Testis (tissue), 2 donors: ENCODE measurements at regions not wholly inside any gene's neighbourhood (a gene's known extent, or its start where the extent isn't known, plus 50 kb on each side); places are given as distances from the start of the nearest gene placed in this dataset.

Experiments
- CTCF ChIP-seq, 3 experiments: fragments of 450-650 bp in 2 of 3; fragments of 200-600 bp in 1 of 3; sonication (generic) in 1 of 3; IDR thresholded peaks; one replicate each; pipeline ENCODE4 v1.5.1; 2016 to 2019; ENCODE audit warnings: antibody characterized with exemption in 3 of 3, mild to moderate bottlenecking in 2 of 3, moderate library complexity in 1 of 3
- POLR2A ChIP-seq: fragments of 450-650 bp; IDR thresholded peaks from one replicate; pipeline ENCODE4 v1.6.1; 2017; ENCODE audit warnings: antibody characterized with exemption, mild to moderate bottlenecking, moderate library complexity

- TF ChIP-seq POLR2A (no peak), CTCF (IDR thresholded peaks at IDR 0.05) (peak in 2 of 3 experiments; percentile 22 to 39)
Measured at GRCh38 chr12:125203145-125203765, 138.0 kb downstream of the AACS start.
